ENCODE measurements at regions not wholly inside any gene's neighbourhood (a gene's known extent, or its start where the extent isn't known, plus 50 kb on each side); places are given as distances from the start of the nearest gene placed in this dataset.

GRCh38 chr4:30783751-30784150, 63.6 kb downstream of the PCDH7 start:
- Mint-ChIP-seq H3K4me3 (no peak overlapping the region), H3K9me3 (no peaks in the 10 kb centered on the region), H3K27ac (no peak overlapping the region), H3K27me3 (no peaks in the 10 kb centered on the region), H3K36me3 (no peaks in the 10 kb centered on the region), H3K4me1 (no peaks in the 10 kb centered on the region)
- DNase-seq, result no peak

- no peak for DNase-seq
- Mint-ChIP-seq H3K4me1 (no peaks in the 10 kb centered on the region), H3K27me3 (no peaks in the 10 kb centered on the region), H3K36me3 (no peaks in the 10 kb centered on the region), H3K27ac (no peak overlapping the region), H3K9me3 (no peaks in the 10 kb centered on the region), H3K4me3 (no peak overlapping the region)
These were observed 69.1 kb downstream of the PCDH7 start for GRCh38 chr4:30789219-30789671.

- Mint-ChIP-seq H3K27me3 (no peaks in the 10 kb centered on the region), H3K36me3 (no peaks in the 10 kb centered on the region), H3K4me1 (no peaks in the 10 kb centered on the region), H3K4me3 (no peak overlapping the region), H3K9me3 (no peaks in the 10 kb centered on the region), H3K27ac (no peak overlapping the region)
- no peak for DNase-seq
These were observed 70.0 kb downstream of the PCDH7 start for GRCh38 chr4:30790123-30790522.

- Mint-ChIP-seq H3K4me3 (no peak overlapping the region), H3K27ac (no peak overlapping the region), H3K9me3 (no peaks in the 10 kb centered on the region), H3K27me3 (no peaks in the 10 kb centered on the region), H3K36me3 (no peaks in the 10 kb centered on the region), H3K4me1 (no peaks in the 10 kb centered on the region)
- no peak for DNase-seq
These were observed 70.8 kb downstream of the PCDH7 start for GRCh38 chr4:30790998-30791397.

- Mint-ChIP-seq H3K4me1 (no peaks in the 10 kb centered on the region), H3K27ac (no peak overlapping the region), H3K36me3 (no peaks in the 10 kb centered on the region), H3K4me3 (no peak overlapping the region), H3K9me3 (no peaks in the 10 kb centered on the region), H3K27me3 (no peaks in the 10 kb centered on the region)
- no peak for DNase-seq
These were observed 72.4 kb downstream of the PCDH7 start for GRCh38 chr4:30792601-30793000.

- Mint-ChIP-seq H3K9me3 (peaks cover 7% of the 10 kb centered on the region), H3K27me3 (no peaks in the 10 kb centered on the region)
These were observed 81.7 kb downstream of the PCDH7 start for GRCh38 chr4:30801876-30802275.

GRCh38 chr4:30802622-30803323, 82.6 kb downstream of the PCDH7 start:
- H3K27ac Mint-ChIP-seq, result no peak overlapping the region
- H3K36me3 Mint-ChIP-seq, result no peaks in the 10 kb centered on the region
- no peak for DNase-seq
- peaks cover 7% of the 10 kb centered on the region for H3K9me3 Mint-ChIP-seq
- no peaks in the 10 kb centered on the region for H3K4me1 Mint-ChIP-seq
- H3K27me3 Mint-ChIP-seq, result no peaks in the 10 kb centered on the region
- no peak overlapping the region for H3K4me3 Mint-ChIP-seq

More at GRCh38 chr4:30801876-30802275, 81.7 kb downstream of the PCDH7 start:
- H3K4me3 Mint-ChIP-seq, result no peak overlapping the region
- no peak for DNase-seq
- H3K36me3 Mint-ChIP-seq, result no peaks in the 10 kb centered on the region
- H3K4me1 Mint-ChIP-seq, result no peaks in the 10 kb centered on the region
- H3K27ac Mint-ChIP-seq, result no peak overlapping the region

- no peak overlapping the region for H3K4me3 Mint-ChIP-seq
- DNase-seq, result no peak
- no peaks in the 10 kb centered on the region for H3K4me1 Mint-ChIP-seq
- no peaks in the 10 kb centered on the region for H3K36me3 Mint-ChIP-seq
- peaks cover 2% of the 10 kb centered on the region for H3K9me3 Mint-ChIP-seq
- H3K27me3 Mint-ChIP-seq, result no peaks in the 10 kb centered on the region
- H3K27ac Mint-ChIP-seq, result no peak overlapping the region
These were observed 88.1 kb downstream of the PCDH7 start for GRCh38 chr4:30808276-30808675.

- no peaks in the 10 kb centered on the region for H3K36me3 Mint-ChIP-seq
- no peak for DNase-seq
- H3K4me1 Mint-ChIP-seq, result no peaks in the 10 kb centered on the region
- H3K9me3 Mint-ChIP-seq, result no peaks in the 10 kb centered on the region
- no peak overlapping the region for H3K4me3 Mint-ChIP-seq
- H3K27ac Mint-ChIP-seq, result no peak overlapping the region
- no peaks in the 10 kb centered on the region for H3K27me3 Mint-ChIP-seq
These were observed 91.1 kb downstream of the PCDH7 start for GRCh38 chr4:30811296-30811695.

- Mint-ChIP-seq H3K27me3 (no peaks in the 10 kb centered on the region), H3K4me3 (no peak overlapping the region), H3K4me1 (no peaks in the 10 kb centered on the region), H3K9me3 (no peaks in the 10 kb centered on the region), H3K36me3 (no peaks in the 10 kb centered on the region), H3K27ac (no peak overlapping the region)
- DNase-seq, result no peak
These were observed 95.5 kb downstream of the PCDH7 start for GRCh38 chr4:30815685-30816084.

- Mint-ChIP-seq H3K36me3 (no peaks in the 10 kb centered on the region), H3K4me1 (no peaks in the 10 kb centered on the region), H3K27ac (no peak overlapping the region), H3K9me3 (no peaks in the 10 kb centered on the region), H3K4me3 (no peak overlapping the region), H3K27me3 (no peaks in the 10 kb centered on the region)
- DNase-seq, result no peak
These were observed 97.3 kb downstream of the PCDH7 start for GRCh38 chr4:30817447-30817846.

- no peak overlapping the region for H3K27ac Mint-ChIP-seq
- no peaks in the 10 kb centered on the region for H3K36me3 Mint-ChIP-seq
- H3K27me3 Mint-ChIP-seq, result no peaks in the 10 kb centered on the region
- no peak overlapping the region for H3K4me3 Mint-ChIP-seq
- no peak for DNase-seq
- no peaks in the 10 kb centered on the region for H3K4me1 Mint-ChIP-seq
- no peaks in the 10 kb centered on the region for H3K9me3 Mint-ChIP-seq
These were observed 98.4 kb downstream of the PCDH7 start for GRCh38 chr4:30818541-30818940.

GRCh38 chr4:30821275-30821674, 101.1 kb downstream of the PCDH7 start:
- no peak overlapping the region for H3K27ac Mint-ChIP-seq
- peaks cover 3% of the 10 kb centered on the region for H3K9me3 Mint-ChIP-seq
- no peak overlapping the region for H3K4me3 Mint-ChIP-seq
- H3K27me3 Mint-ChIP-seq, result no peaks in the 10 kb centered on the region
- no peaks in the 10 kb centered on the region for H3K36me3 Mint-ChIP-seq
- no peaks in the 10 kb centered on the region for H3K4me1 Mint-ChIP-seq
- no peak for DNase-seq

GRCh38 chr4:30821859-30822612, 101.9 kb downstream of the PCDH7 start:
- no peak overlapping the region for H3K27ac Mint-ChIP-seq
- DNase-seq, result no peak
- H3K36me3 Mint-ChIP-seq, result no peaks in the 10 kb centered on the region
- no peaks in the 10 kb centered on the region for H3K27me3 Mint-ChIP-seq
- H3K9me3 Mint-ChIP-seq, result peaks cover 3% of the 10 kb centered on the region
- H3K4me3 Mint-ChIP-seq, result no peak overlapping the region
- H3K4me1 Mint-ChIP-seq, result no peaks in the 10 kb centered on the region

GRCh38 chr4:30822911-30823551, 102.9 kb downstream of the PCDH7 start:
- H3K4me3 Mint-ChIP-seq, result no peak overlapping the region
- no peaks in the 10 kb centered on the region for H3K27me3 Mint-ChIP-seq
- H3K9me3 Mint-ChIP-seq, result peaks cover 3% of the 10 kb centered on the region
- DNase-seq, result no peak
- no peaks in the 10 kb centered on the region for H3K4me1 Mint-ChIP-seq
- H3K27ac Mint-ChIP-seq, result no peak overlapping the region
- H3K36me3 Mint-ChIP-seq, result no peaks in the 10 kb centered on the region
